Cardiac muscle cell (in vitro differentiated cells and primary cell): ENCODE measurements at regions not wholly inside any gene's neighbourhood (a gene's known extent, or its start where the extent isn't known, plus 50 kb on each side); places are given as distances from the start of the nearest gene placed in this dataset.

Experiments used
- DNase-seq, 2 donors: peaks; one replicate each; pipeline versions ENCODE4 v3.0.0 to v3.0.0-alpha.2; 2010 to 2017; ENCODE audit warnings: low read depth in 1 of 2, low spot score in 1 of 2
- H3K27ac ChIP-seq: fragments of 200-600 bp; sonication (generic); 2 replicates; pipeline ENCODE4 v1.5.1; 2016
- H3K27me3 ChIP-seq: fragments of 200-600 bp; sonication (generic); 2 replicates; pipeline ENCODE4 v1.6.0; 2016; ENCODE audit warnings: control low read depth
- H3K36me3 ChIP-seq: fragments of 200-600 bp; sonication (generic); 2 replicates; pipeline ENCODE4 v1.5.1; 2016; ENCODE audit warnings: control low read depth
- H3K4me1 ChIP-seq: fragments of 200-600 bp; sonication (generic); 2 replicates; pipeline ENCODE4 v1.8.1; 2017; ENCODE audit warnings: low read depth, mild to moderate bottlenecking, mixed run types
- H3K4me3 ChIP-seq: fragments of 200-600 bp; sonication (generic); 2 replicates; pipeline ENCODE4 v1.5.1; 2016; ENCODE audit warnings: mild to moderate bottlenecking
- H3K9me3 ChIP-seq: fragments of 200-600 bp; sonication (generic); 2 replicates; pipeline ENCODE4 v1.5.1; 2017; ENCODE audit warnings: low read depth, mild to moderate bottlenecking, control low read depth
- CTCF ChIP-seq: IDR thresholded peaks from 2 replicates; pipeline ENCODE4 v1.5.1; 2012; ENCODE audit warnings: low read depth, mild to moderate bottlenecking, low read length

- DNase-seq = no peak
- Histone ChIP-seq H3K27ac (no peak overlapping the region), H3K27me3 (no peaks in the 10 kb centered on the region), H3K9me3 (no peaks in the 10 kb centered on the region), H3K36me3 (no peaks in the 10 kb centered on the region), H3K4me3 (no peak overlapping the region), H3K4me1 (no peaks in the 10 kb centered on the region)
- no peak for TF ChIP-seq CTCF
These were observed 136.6 kb downstream of the HTR1B start for GRCh38 chr6:77326711-77327110.

GRCh38 chr6:77326029-77326428 is 137.3 kb downstream of the HTR1B start:
- Histone ChIP-seq H3K4me1 (no peaks in the 10 kb centered on the region), H3K36me3 (no peaks in the 10 kb centered on the region), H3K27ac (no peak overlapping the region), H3K9me3 (no peaks in the 10 kb centered on the region), H3K4me3 (no peak overlapping the region), H3K27me3 (no peaks in the 10 kb centered on the region)
- no peak for DNase-seq
- TF ChIP-seq CTCF = no peak

- no peak for TF ChIP-seq CTCF
- Histone ChIP-seq H3K9me3 (no peaks in the 10 kb centered on the region), H3K4me3 (no peak overlapping the region), H3K36me3 (no peaks in the 10 kb centered on the region), H3K4me1 (no peaks in the 10 kb centered on the region), H3K27ac (no peak overlapping the region), H3K27me3 (no peaks in the 10 kb centered on the region)
- peak in 1 of 2 donors; percentile 30 for DNase-seq
These were observed 138.4 kb downstream of the HTR1B start for GRCh38 chr6:77324866-77325265.

GRCh38 chr6:77322604-77323003 is 140.7 kb downstream of the HTR1B start:
- no peaks in the 10 kb centered on the region for H3K4me1 ChIP-seq
- no peak overlapping the region for H3K4me3 ChIP-seq
- H3K27ac ChIP-seq = no peak overlapping the region
- no peaks in the 10 kb centered on the region for H3K27me3 ChIP-seq
- no peaks in the 10 kb centered on the region for H3K36me3 ChIP-seq
- TF ChIP-seq CTCF = no peak
- no peaks in the 10 kb centered on the region for H3K9me3 ChIP-seq
- DNase-seq = no peak

GRCh38 chr6:77318256-77318655 is 145.0 kb downstream of the HTR1B start:
- Histone ChIP-seq H3K4me3 (no peak overlapping the region), H3K36me3 (no peaks in the 10 kb centered on the region), H3K27me3 (no peaks in the 10 kb centered on the region), H3K27ac (no peak overlapping the region), H3K4me1 (no peaks in the 10 kb centered on the region), H3K9me3 (no peaks in the 10 kb centered on the region)
- no peak for TF ChIP-seq CTCF
- no peak for DNase-seq

GRCh38 chr6:77313595-77313994 is 149.7 kb downstream of the HTR1B start:
- Histone ChIP-seq H3K27ac (no peak overlapping the region), H3K36me3 (no peaks in the 10 kb centered on the region), H3K4me3 (no peak overlapping the region), H3K27me3 (no peaks in the 10 kb centered on the region), H3K4me1 (no peaks in the 10 kb centered on the region), H3K9me3 (no peaks in the 10 kb centered on the region)
- TF ChIP-seq CTCF = no peak
- DNase-seq = peak in 1 of 2 donors; percentile 9
